Neural cell (in vitro differentiated cells): ENCODE measurements at regions not wholly inside any gene's neighbourhood (a gene's known extent, or its start where the extent isn't known, plus 50 kb on each side); places are given as distances from the start of the nearest gene placed in this dataset.

Experiments
- H2AFZ ChIP-seq: fragments of 200-600, 300-800 bp; sonication (generic), shearing (Covaris generic); 2 replicates; pipeline ENCODE4 v1.6.0; 2014; ENCODE audit warnings: low read depth, mild to moderate bottlenecking, antibody characterized with exemption, low read length, moderate library complexity
- H3F3A ChIP-seq: fragments of 200-600 bp; shearing (Covaris generic); 2 replicates; pipeline ENCODE4 v1.6.1; 2016; ENCODE audit warnings: mild to moderate bottlenecking, moderate library complexity, mixed read lengths, antibody characterized with exemption, low read length; ENCODE audit not compliant: insufficient read depth, poor library complexity, severe bottlenecking
- H3K27ac ChIP-seq: fragments of 200-600, 300-800 bp; sonication (generic), shearing (Covaris generic); 2 replicates; pipeline ENCODE4 v1.5.1; 2014; ENCODE audit warnings: mild to moderate bottlenecking, low read length, moderate library complexity
- H3K27me3 ChIP-seq: fragments of 300-800, 200-600 bp; sonication (generic), shearing (Covaris generic); 2 replicates; pipeline ENCODE4 v1.6.0; 2014; ENCODE audit warnings: mild to moderate bottlenecking, low read depth, low read length, moderate library complexity; ENCODE audit not compliant: insufficient read depth
- H3K36me3 ChIP-seq: fragments of 300-800, 200-600 bp; sonication (generic), shearing (Covaris generic); 2 replicates; pipeline ENCODE4 v1.5.1; 2014; ENCODE audit warnings: mild to moderate bottlenecking, antibody characterized with exemption, low read length, moderate library complexity; ENCODE audit not compliant: insufficient read depth
- H3K4me2 ChIP-seq: fragments of 300-800, 200-600 bp; sonication (generic), shearing (Covaris generic); 2 replicates; pipeline ENCODE4 v1.6.0; 2014; ENCODE audit warnings: mild to moderate bottlenecking, low read length
- H3K4me3 ChIP-seq: fragments of 300-800, 200-600 bp; sonication (generic), shearing (Covaris generic); 2 replicates; pipeline ENCODE4 v1.5.1; 2014; ENCODE audit warnings: mild to moderate bottlenecking, low read length, moderate library complexity
- H3K79me2 ChIP-seq: fragments of 200-600 bp; shearing (Covaris generic); replicated peaks from 2 replicates; pipeline ENCODE4 v1.6.0; 2014; ENCODE audit warnings: mild to moderate bottlenecking, low read length, moderate library complexity; ENCODE audit not compliant: insufficient read depth
- H3K9ac ChIP-seq: fragments of 300-800, 200-600 bp; sonication (generic), shearing (Covaris generic); 2 replicates; pipeline ENCODE4 v1.6.1; 2016; ENCODE audit warnings: mild to moderate bottlenecking, low read length, mixed read lengths
- H3K9me2 ChIP-seq: fragments of 200-600 bp; shearing (Covaris generic); 2 replicates; pipeline ENCODE4 v1.6.1; 2016; ENCODE audit warnings: mild to moderate bottlenecking, low read length, mixed read lengths; ENCODE audit not compliant: insufficient read depth
- H3K9me3 ChIP-seq: fragments of 200-600, 300-800 bp; sonication (generic), shearing (Covaris generic); 2 replicates; pipeline ENCODE4 v1.6.1; 2016; ENCODE audit warnings: mild to moderate bottlenecking, mixed run types, low read length, moderate library complexity, mixed read lengths
- H4K20me1 ChIP-seq: fragments of 200-600 bp; shearing (Covaris generic); 2 replicates; pipeline ENCODE4 v1.6.1; 2016; ENCODE audit warnings: mild to moderate bottlenecking, mixed run types; ENCODE audit not compliant: insufficient read depth
- EP300 ChIP-seq: fragments of 450-650 bp; conservative IDR thresholded peaks from 2 replicates; pipeline ENCODE4 v1.6.1; 2014; ENCODE audit warnings: antibody characterized with exemption, mild to moderate bottlenecking, moderate library complexity; ENCODE audit not compliant: poor library complexity, severe bottlenecking
- EZH2 ChIP-seq: fragments of 200-600, 300-800 bp; shearing (Covaris generic), sonication (generic); IDR thresholded peaks from 2 replicates; pipeline ENCODE4 v1.6.1; 2014; ENCODE audit warnings: antibody characterized with exemption, low read length, borderline replicate concordance, mild to moderate bottlenecking; ENCODE audit not compliant: insufficient read depth, poor library complexity, severe bottlenecking
- MXI1 ChIP-seq: fragments of 450-650 bp; conservative IDR thresholded peaks from 2 replicates; pipeline ENCODE4 v1.6.1; 2014; ENCODE audit warnings: antibody characterized with exemption, mild to moderate bottlenecking; ENCODE audit not compliant: poor library complexity, severe bottlenecking
- POLR2AphosphoS5 ChIP-seq: IDR thresholded peaks from 2 replicates; pipeline ENCODE4 v1.6.1; 2012
- RAD21 ChIP-seq: fragments of 450-650 bp; conservative IDR thresholded peaks from 2 replicates; pipeline ENCODE4 v1.6.1; 2014; ENCODE audit warnings: antibody characterized with exemption, mild to moderate bottlenecking, moderate library complexity
- SMC3 ChIP-seq: fragments of 450-650 bp; conservative IDR thresholded peaks from 2 replicates; pipeline ENCODE4 v1.6.1; 2014; ENCODE audit warnings: antibody characterized with exemption, mild to moderate bottlenecking, moderate library complexity; ENCODE audit not compliant: poor library complexity
- TAF1 ChIP-seq: IDR thresholded peaks from 2 replicates; pipeline ENCODE4 v1.6.1; 2012; ENCODE audit warnings: low read depth
- TF ChIP-seq, protein P1 (sequence below): IDR thresholded peaks from 2 replicates; pipeline ENCODE4 v1.6.1; 2012; ENCODE audit warnings: borderline replicate concordance
- TF ChIP-seq, protein P2 (sequence below): fragments of 450-650 bp; IDR thresholded peaks from 2 replicates; pipeline ENCODE4 v1.5.1; 2014; ENCODE audit warnings: antibody characterized with exemption, mild to moderate bottlenecking, moderate library complexity; ENCODE audit not compliant: poor library complexity, severe bottlenecking

DNA sequence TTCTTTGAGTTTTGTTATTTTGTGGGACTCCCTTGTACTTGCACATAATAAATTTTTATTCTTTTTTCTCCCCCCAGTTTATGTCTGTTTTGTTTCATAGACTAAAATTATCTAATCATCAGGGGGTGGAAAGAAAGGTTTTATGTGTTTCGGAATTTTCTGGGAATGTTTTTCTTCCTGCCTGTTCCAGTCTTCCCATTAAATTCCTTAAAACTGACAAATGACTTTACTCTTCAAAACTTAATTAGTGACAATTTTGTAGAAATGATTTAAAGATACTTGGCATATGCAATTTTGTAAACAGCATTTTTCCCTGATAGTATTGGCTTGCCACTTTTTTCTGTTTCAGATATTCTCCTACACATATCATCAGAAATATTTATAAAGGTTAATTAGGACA lies 1813.4 kb downstream of the PCDH9 start:
- Histone ChIP-seq H3K4me2 (no peak overlapping the region), H3F3A (no peaks in the 10 kb centered on the region), H2AFZ (no peak overlapping the region)

DNA sequence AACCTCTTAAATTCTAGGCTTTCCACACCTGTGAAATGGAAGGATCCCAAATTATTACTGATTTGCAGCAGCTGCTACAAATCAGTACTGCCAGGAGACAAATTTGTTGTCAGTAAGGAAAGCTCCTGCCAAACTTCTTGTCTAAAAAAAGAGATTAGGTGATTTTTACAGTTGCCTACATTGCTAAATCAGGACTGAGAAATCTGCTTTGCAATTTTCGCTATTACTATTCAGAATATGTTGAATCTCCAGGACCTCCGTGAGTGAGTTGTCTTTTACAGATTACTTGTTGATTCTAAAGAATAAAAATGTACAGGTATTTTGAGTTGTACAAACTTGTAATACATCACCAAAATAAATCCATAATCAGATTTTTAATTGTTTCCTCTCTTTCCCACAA lies 1815.9 kb downstream of the PCDH9 start:
- no peak for TF ChIP-seq POLR2AphosphoS5
- TF ChIP-seq TAF1, result no peak
- TF ChIP-seq RAD21, result no peak
- no peak for TF ChIP-seq EZH2
- TF ChIP-seq, protein P1, sequence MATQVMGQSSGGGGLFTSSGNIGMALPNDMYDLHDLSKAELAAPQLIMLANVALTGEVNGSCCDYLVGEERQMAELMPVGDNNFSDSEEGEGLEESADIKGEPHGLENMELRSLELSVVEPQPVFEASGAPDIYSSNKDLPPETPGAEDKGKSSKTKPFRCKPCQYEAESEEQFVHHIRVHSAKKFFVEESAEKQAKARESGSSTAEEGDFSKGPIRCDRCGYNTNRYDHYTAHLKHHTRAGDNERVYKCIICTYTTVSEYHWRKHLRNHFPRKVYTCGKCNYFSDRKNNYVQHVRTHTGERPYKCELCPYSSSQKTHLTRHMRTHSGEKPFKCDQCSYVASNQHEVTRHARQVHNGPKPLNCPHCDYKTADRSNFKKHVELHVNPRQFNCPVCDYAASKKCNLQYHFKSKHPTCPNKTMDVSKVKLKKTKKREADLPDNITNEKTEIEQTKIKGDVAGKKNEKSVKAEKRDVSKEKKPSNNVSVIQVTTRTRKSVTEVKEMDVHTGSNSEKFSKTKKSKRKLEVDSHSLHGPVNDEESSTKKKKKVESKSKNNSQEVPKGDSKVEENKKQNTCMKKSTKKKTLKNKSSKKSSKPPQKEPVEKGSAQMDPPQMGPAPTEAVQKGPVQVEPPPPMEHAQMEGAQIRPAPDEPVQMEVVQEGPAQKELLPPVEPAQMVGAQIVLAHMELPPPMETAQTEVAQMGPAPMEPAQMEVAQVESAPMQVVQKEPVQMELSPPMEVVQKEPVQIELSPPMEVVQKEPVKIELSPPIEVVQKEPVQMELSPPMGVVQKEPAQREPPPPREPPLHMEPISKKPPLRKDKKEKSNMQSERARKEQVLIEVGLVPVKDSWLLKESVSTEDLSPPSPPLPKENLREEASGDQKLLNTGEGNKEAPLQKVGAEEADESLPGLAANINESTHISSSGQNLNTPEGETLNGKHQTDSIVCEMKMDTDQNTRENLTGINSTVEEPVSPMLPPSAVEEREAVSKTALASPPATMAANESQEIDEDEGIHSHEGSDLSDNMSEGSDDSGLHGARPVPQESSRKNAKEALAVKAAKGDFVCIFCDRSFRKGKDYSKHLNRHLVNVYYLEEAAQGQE, result no peak
- no peak for TF ChIP-seq EP300
- TF ChIP-seq SMC3, result no peak
- TF ChIP-seq, protein P2, sequence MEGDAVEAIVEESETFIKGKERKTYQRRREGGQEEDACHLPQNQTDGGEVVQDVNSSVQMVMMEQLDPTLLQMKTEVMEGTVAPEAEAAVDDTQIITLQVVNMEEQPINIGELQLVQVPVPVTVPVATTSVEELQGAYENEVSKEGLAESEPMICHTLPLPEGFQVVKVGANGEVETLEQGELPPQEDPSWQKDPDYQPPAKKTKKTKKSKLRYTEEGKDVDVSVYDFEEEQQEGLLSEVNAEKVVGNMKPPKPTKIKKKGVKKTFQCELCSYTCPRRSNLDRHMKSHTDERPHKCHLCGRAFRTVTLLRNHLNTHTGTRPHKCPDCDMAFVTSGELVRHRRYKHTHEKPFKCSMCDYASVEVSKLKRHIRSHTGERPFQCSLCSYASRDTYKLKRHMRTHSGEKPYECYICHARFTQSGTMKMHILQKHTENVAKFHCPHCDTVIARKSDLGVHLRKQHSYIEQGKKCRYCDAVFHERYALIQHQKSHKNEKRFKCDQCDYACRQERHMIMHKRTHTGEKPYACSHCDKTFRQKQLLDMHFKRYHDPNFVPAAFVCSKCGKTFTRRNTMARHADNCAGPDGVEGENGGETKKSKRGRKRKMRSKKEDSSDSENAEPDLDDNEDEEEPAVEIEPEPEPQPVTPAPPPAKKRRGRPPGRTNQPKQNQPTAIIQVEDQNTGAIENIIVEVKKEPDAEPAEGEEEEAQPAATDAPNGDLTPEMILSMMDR, result no peak
- no peak for TF ChIP-seq MXI1
- no peaks in the 10 kb centered on the region for H4K20me1 ChIP-seq
- H3K9ac ChIP-seq, result no peak overlapping the region

More for the DNA sequence above, 1813.4 kb downstream of the PCDH9 start:
- Histone ChIP-seq H3K27me3 (no peaks in the 10 kb centered on the region), H3K9ac (no peak overlapping the region), H3K9me3 (no peaks in the 10 kb centered on the region), H3K27ac (no peak overlapping the region), H3K79me2 (no peaks in the 10 kb centered on the region), H3K4me3 (no peak overlapping the region), H4K20me1 (no peaks in the 10 kb centered on the region), H3K9me2 (no peaks in the 10 kb centered on the region), H3K36me3 (no peaks in the 10 kb centered on the region)
- no peak for TF ChIP-seq EP300
- no peak for TF ChIP-seq POLR2AphosphoS5
- TF ChIP-seq, protein P2, result no peak
- TF ChIP-seq, protein P1, result no peak
- TF ChIP-seq SMC3, result no peak
- no peak for TF ChIP-seq RAD21
- TF ChIP-seq EZH2, result no peak
- no peak for TF ChIP-seq TAF1
- TF ChIP-seq MXI1, result no peak

More for the DNA sequence above, 1815.9 kb downstream of the PCDH9 start:
- H3K9me3 ChIP-seq, result no peaks in the 10 kb centered on the region
- no peaks in the 10 kb centered on the region for H3K9me2 ChIP-seq
- no peaks in the 10 kb centered on the region for H3K27me3 ChIP-seq
- H3F3A ChIP-seq, result no peaks in the 10 kb centered on the region
- H2AFZ ChIP-seq, result no peak overlapping the region
- no peak overlapping the region for H3K4me2 ChIP-seq
- H3K4me3 ChIP-seq, result no peak overlapping the region
- no peaks in the 10 kb centered on the region for H3K36me3 ChIP-seq
- no peaks in the 10 kb centered on the region for H3K79me2 ChIP-seq
- H3K27ac ChIP-seq, result no peak overlapping the region
